GM12878 (cell line): ENCODE measurements at regions not wholly inside any gene's neighbourhood (a gene's known extent, or its start where the extent isn't known, plus 50 kb on each side); places are given as distances from the start of the nearest gene placed in this dataset.

Experiments
- ATAC-seq: fragments of 200-7000 bp; cut with Tn5 transposase; 3 replicates; pipeline ENCODE4 v1.9.1; 2020; ENCODE audit warnings: mild to moderate bottlenecking, moderate library complexity
- BruUV-seq: library from RNA; stranded (reverse); fragments of 400-500 nt; replicated peaks from 2 replicates; lab custom pipeline; 2021; lab: Mats Ljungman, UMichigan
- CTCF ChIA-PET: fragments of 300-600 bp; sonication (Branson Sonifier 250); formaldehyde crosslinking; extraction: SDS; loops from one replicate; lab custom pipeline; 2021; ENCODE audit warnings: inconsistent platforms; lab: Yijun Ruan, JAX
- POLR2A ChIA-PET: fragments of 350-600 bp; formaldehyde crosslinking; extraction: SDS; loops from one replicate; lab custom pipeline; 2021; ENCODE audit warnings: inconsistent platforms; lab: Charles Lee
- RAD21 ChIA-PET: fragments of 300-600 bp; sonication (Branson Sonifier 250); formaldehyde crosslinking; loops from one replicate; lab custom pipeline; 2023; ENCODE audit warnings: antibody characterized with exemption; ENCODE audit not compliant: unreplicated experiment; lab: Charles Lee
- SMC1A ChIA-PET: fragments of 300-600 bp; sonication (Branson Sonifier 250); formaldehyde crosslinking; loops from one replicate; lab custom pipeline; 2023; ENCODE audit not compliant: unreplicated experiment, uncharacterized antibody; lab: Charles Lee
- DNase-seq: peaks from one replicate; pipeline ENCODE4 v3.0.0-alpha.2; 2011; ENCODE audit warnings: low read depth, low spot score
- FAIRE-seq: peaks from 3 replicates; lab custom pipeline; 2011; peaks lifted over from hg19 to GRCh38; lab: Jason Lieb, UNC
- H2AFZ ChIP-seq: 2 replicates; pipeline ENCODE4 v1.6.0; 2011; ENCODE audit warnings: low read depth, low read length, control low read depth; ENCODE audit not compliant: control insufficient read depth
- H3K27ac ChIP-seq: 2 replicates; pipeline ENCODE4 v1.5.1; 2011; ENCODE audit warnings: control low read depth; ENCODE audit not compliant: control insufficient read depth, insufficient read depth
- H3K27me3 ChIP-seq, 2 experiments: replicated peaks in 1 of 2; 2 replicates each; pipeline versions ENCODE4 v1.6.0 to v1.6.1; 2011; ENCODE audit warnings: low read length in 1 of 2; ENCODE audit not compliant: control insufficient read depth in 2 of 2, insufficient read depth in 2 of 2
- H3K36me3 ChIP-seq, 2 experiments: 2 replicates each; pipeline ENCODE4 v1.5.1; 2011; ENCODE audit warnings: low read length in 1 of 2; ENCODE audit not compliant: control insufficient read depth in 2 of 2, insufficient read depth in 2 of 2
- H3K4me1 ChIP-seq: 2 replicates; pipeline ENCODE4 v1.6.1; 2011; ENCODE audit warnings: mild to moderate bottlenecking, low read length, moderate library complexity, mixed read lengths; ENCODE audit not compliant: control insufficient read depth, insufficient read depth
- H3K4me2 ChIP-seq: 2 replicates; pipeline ENCODE4 v1.6.0; 2011; ENCODE audit warnings: control low read depth; ENCODE audit not compliant: control insufficient read depth, insufficient read depth
- H3K4me3 ChIP-seq: fragments of 200-600 bp; sonication (generic); 2 replicates; pipeline ENCODE4 v1.5.1; 2016
- H3K79me2 ChIP-seq: 2 replicates; pipeline ENCODE4 v1.6.0; 2011; ENCODE audit warnings: low read length; ENCODE audit not compliant: control insufficient read depth, insufficient read depth
- H3K9ac ChIP-seq: 2 replicates; pipeline ENCODE4 v1.8.0; 2011; ENCODE audit warnings: low read length, control low read depth, mixed read lengths; ENCODE audit not compliant: control insufficient read depth, insufficient read depth
- H3K9me3 ChIP-seq: replicated peaks from 3 replicates; pipeline ENCODE4 v1.5.1; 2011; ENCODE audit warnings: mild to moderate bottlenecking, low read length; ENCODE audit not compliant: control insufficient read depth, insufficient read depth
- H4K20me1 ChIP-seq: 2 replicates; pipeline ENCODE4 v1.6.0; 2011; ENCODE audit not compliant: control insufficient read depth, insufficient read depth
- ASH2L ChIP-seq: fragments of 300-600, 200-600 bp; sonication (generic); IDR thresholded peaks from 2 replicates; pipeline ENCODE4 v1.6.1; 2017; ENCODE audit warnings: low read depth, mild to moderate bottlenecking, borderline replicate concordance
- BACH1 ChIP-seq: fragments of 450-650 bp; IDR thresholded peaks from 2 replicates; pipeline ENCODE4 v1.6.1; 2017; ENCODE audit warnings: mild to moderate bottlenecking, borderline replicate concordance
- BCL11A ChIP-seq: IDR thresholded peaks from 2 replicates; pipeline ENCODE4 v1.6.1; 2011; ENCODE audit warnings: low read depth, low read length
- BCLAF1 ChIP-seq: fragments of 450-650 bp; IDR thresholded peaks from 2 replicates; pipeline ENCODE4 v1.6.1; 2017; ENCODE audit warnings: antibody characterized with exemption, mild to moderate bottlenecking, moderate library complexity
- CEBPZ ChIP-seq: fragments of 150-350 bp; IDR thresholded peaks from 2 replicates; pipeline ENCODE4 v1.6.1; 2016; ENCODE audit warnings: low read depth, low read length
- EED ChIP-seq: sonication (generic); IDR thresholded peaks from 2 replicates; pipeline ENCODE4 v1.6.1; 2016; ENCODE audit warnings: antibody characterized with exemption, low read depth
- EP300 ChIP-seq, 2 experiments: fragments of 150-350 bp in 1 of 2; IDR thresholded peaks; 2 replicates each; pipeline ENCODE4 v1.6.1; 2011 to 2012; ENCODE audit warnings: low read depth in 2 of 2, low read length in 2 of 2, borderline replicate concordance in 1 of 2, improper control_type of control experiment in 1 of 2, inconsistent platforms in 1 of 2; ENCODE audit not compliant: control insufficient read depth in 1 of 2
- FOS ChIP-seq: IDR thresholded peaks from 3 replicates; pipeline ENCODE4 v1.6.1; 2011; ENCODE audit warnings: borderline replicate concordance; ENCODE audit not compliant: insufficient read length; ENCODE audit errors: extremely low read depth
- GATAD2B ChIP-seq: fragments of 450-650 bp; conservative IDR thresholded peaks from 2 replicates; pipeline ENCODE4 v1.6.1; 2017; ENCODE audit warnings: low read depth, mild to moderate bottlenecking, moderate library complexity
- HDAC6 ChIP-seq: fragments of 200-600 bp; sonication (generic); IDR thresholded peaks from one replicate; pipeline ENCODE4 v1.8.0; 2017; ENCODE audit warnings: antibody characterized with exemption; ENCODE audit not compliant: unreplicated experiment
- JUND ChIP-seq: IDR thresholded peaks from 2 replicates; pipeline ENCODE4 v1.6.1; 2012; ENCODE audit warnings: low read depth, mild to moderate bottlenecking, low read length, improper control_type of control experiment, moderate library complexity
- KLF5 ChIP-seq: fragments of 450-650 bp; IDR thresholded peaks from 2 replicates; pipeline ENCODE4 v1.6.1; 2014; ENCODE audit warnings: mild to moderate bottlenecking; ENCODE audit not compliant: partially characterized antibody
- PBX3 ChIP-seq: IDR thresholded peaks from 2 replicates; pipeline ENCODE4 v1.6.1; 2011; ENCODE audit warnings: mild to moderate bottlenecking, low read depth, low read length, moderate library complexity; ENCODE audit not compliant: insufficient replicate concordance
- RBBP5 ChIP-seq: fragments of 200-600 bp; sonication (generic); conservative IDR thresholded peaks from 2 replicates; pipeline ENCODE4 v1.6.1; 2016
- RELA ChIP-seq: fragments of 450-650 bp; IDR thresholded peaks from 2 replicates; pipeline ENCODE4 v1.8.0; 2014; ENCODE audit warnings: borderline replicate concordance; ENCODE audit not compliant: partially characterized antibody
- SPI1 ChIP-seq: IDR thresholded peaks from 2 replicates; pipeline ENCODE4 v1.6.1; 2011; ENCODE audit warnings: low read depth, mild to moderate bottlenecking, low read length, moderate library complexity, borderline replicate concordance; ENCODE audit not compliant: insufficient read depth
- SREBF1 ChIP-seq: IDR thresholded peaks from 2 replicates; pipeline ENCODE4 v1.6.1; 2012; ENCODE audit warnings: mild to moderate bottlenecking, low read length
- TAF1 ChIP-seq: IDR thresholded peaks from 2 replicates; pipeline ENCODE4 v1.6.1; 2011; ENCODE audit warnings: mild to moderate bottlenecking, low read depth, low read length, borderline replicate concordance
- TCF12 ChIP-seq: IDR thresholded peaks from 2 replicates; pipeline ENCODE4 v1.6.1; 2011; ENCODE audit warnings: low read depth, mild to moderate bottlenecking, low read length
- WGBS: methylation state at CpG from one replicate; pipeline ENCODE4 v1.1.6; 2016; ENCODE audit warnings: low lambda C conversion rate; ENCODE audit not compliant: insufficient replicate concordance, insufficient coverage; ENCODE audit errors: missing lambda C conversion rate; 5-methylcytosine and 5-hydroxymethylcytosine counted together
- in situ Hi-C: fragments of 300-500 bp; cut with MboI; formaldehyde crosslinking; loops from 9 replicates; pipeline ENCODE4 v1.14.3; 2018; ENCODE audit warnings: mixed read lengths
- intact Hi-C: fragments of 100-400 bp; cut with micrococcal nuclease; formaldehyde crosslinking; loops from one replicate; pipeline ENCODE4 v1.14.2; 2022; ENCODE audit not compliant: unreplicated experiment

GRCh38 chr18:6629635-6630140 is 99.8 kb upstream of the ARHGAP28 start:
- RAD21 ChIA-PET: no interaction called here
- in situ Hi-C loops: no loop called here
- ATAC-seq: no peak
- Histone ChIP-seq H3K27me3 (no peaks in the 10 kb centered on the region; a peak in 1 of 4 replicates), H3K27ac (no peak overlapping the region), H3K36me3 (no peaks in the 10 kb centered on the region), H3K4me2 (no peak overlapping the region), H3K4me1 (no peaks in the 10 kb centered on the region), H3K9ac (no peak overlapping the region), H4K20me1 (no peaks in the 10 kb centered on the region), H3K9me3 (no peaks in the 10 kb centered on the region), H2AFZ (no peak overlapping the region)
- POLR2A ChIA-PET: no interaction called here
- SMC1A ChIA-PET: no interaction called here
- 42% methylated on average over 5 of the region's 5 CpGs for WGBS
- BruUV-seq: no TSS peak
- CTCF ChIA-PET: interaction anchor here (1.9 kb wide), 1 partner anchor 9 kb away, joined by 6 read pairs; no protein-coding TSS in a partner anchor
- DNase-seq: no peak
- TF ChIP-seq RBBP5 (no peak), BCL11A (no peak), TCF12 (no peak), BACH1 (no peak), KLF5 (no peak), FOS (no peak), TAF1 (no peak), SREBF1 (no peak), CEBPZ (no peak), PBX3 (no peak), EED (no peak), RELA (no peak), GATAD2B (no peak), HDAC6 (no peak), JUND (no peak), BCLAF1 (no peak), EP300 (IDR thresholded peaks at IDR 0.05; ENCODE audit: borderline replicate concordance in 1 of 2, control insufficient read depth in 1 of 2, low read depth in 2 of 2, low read length in 2 of 2) (no peak), ASH2L (no peak), SPI1 (no peak)
- TF ChIP-seq, all 136 proteins: peak for 0
- intact Hi-C loops: no loop called here
- Histone ChIP-seq H3K4me3 (no peak overlapping the region), H3K79me2 (no peaks in the 10 kb centered on the region)
- FAIRE-seq: no peak
